BJ (cell line): ENCODE measurements at regions not wholly inside any gene's neighbourhood (a gene's known extent, or its start where the extent isn't known, plus 50 kb on each side); places are given as distances from the start of the nearest gene placed in this dataset.

Source experiments
- CTCF ChIA-PET: fragments of 350-600 bp; formaldehyde crosslinking; extraction: SDS; loops from one replicate; lab custom pipeline; 2021; ENCODE audit warnings: antibody characterized with exemption, inconsistent platforms; lab: Yijun Ruan, JAX
- POLR2A ChIA-PET: fragments of 300-600 bp; sonication (Branson Sonifier 250); formaldehyde crosslinking; extraction: SDS; loops from one replicate; lab custom pipeline; 2021; ENCODE audit warnings: antibody characterized with exemption; lab: Charles Lee
- DNase-seq: peaks from one replicate; pipeline ENCODE4 v3.0.0-alpha.2; 2011; ENCODE audit warnings: low read depth
- H3K27me3 ChIP-seq: 2 replicates; pipeline ENCODE4 v1.6.0; 2011; ENCODE audit warnings: low read length; ENCODE audit not compliant: control insufficient read depth, insufficient read depth
- H3K36me3 ChIP-seq: 2 replicates; pipeline ENCODE4 v1.5.1; 2011; ENCODE audit warnings: low read length; ENCODE audit not compliant: control insufficient read depth, insufficient read depth
- H3K4me3 ChIP-seq: 2 replicates; pipeline ENCODE4 v1.5.1; 2011; ENCODE audit warnings: low read depth, mild to moderate bottlenecking, control low read depth, low read length
- TF ChIP-seq, protein P1 (sequence below): IDR thresholded peaks from 2 replicates; pipeline ENCODE4 v1.5.1; 2011; ENCODE audit warnings: low read depth, mild to moderate bottlenecking, control low read depth, inconsistent platforms, low read length, moderate library complexity; ENCODE audit not compliant: insufficient read depth

DNA sequence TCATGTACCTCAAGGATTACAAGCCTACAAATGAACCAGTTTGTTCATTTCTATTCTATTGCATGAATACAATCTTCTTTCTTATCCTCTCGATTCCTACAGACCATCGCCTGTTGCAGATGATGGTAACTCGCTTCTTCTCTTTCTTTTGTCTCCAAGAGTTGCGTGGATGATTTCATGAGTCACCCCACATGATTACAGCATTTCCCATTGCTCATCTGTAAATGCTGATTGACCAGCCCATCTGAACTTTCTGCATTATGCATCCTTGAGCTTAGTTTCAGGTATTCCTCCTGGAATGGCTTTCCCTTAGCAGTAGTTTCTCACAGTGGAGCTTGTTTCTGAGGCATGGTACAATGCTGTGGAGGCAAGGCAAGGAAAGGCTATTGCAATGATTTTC lies 109.6 kb upstream of the TOPAZ1 start:
- H3K4me3 ChIP-seq: no peak overlapping the region
- DNase-seq: no peak
- H3K36me3 ChIP-seq: no peaks in the 10 kb centered on the region
- ChIA-PET CTCF (interaction anchor here (0.6 kb wide), 1 partner anchor 247 kb away, joined by 3 read pairs; no protein-coding TSS in a partner anchor), POLR2A (no interaction called here)
- TF ChIP-seq, protein P1, sequence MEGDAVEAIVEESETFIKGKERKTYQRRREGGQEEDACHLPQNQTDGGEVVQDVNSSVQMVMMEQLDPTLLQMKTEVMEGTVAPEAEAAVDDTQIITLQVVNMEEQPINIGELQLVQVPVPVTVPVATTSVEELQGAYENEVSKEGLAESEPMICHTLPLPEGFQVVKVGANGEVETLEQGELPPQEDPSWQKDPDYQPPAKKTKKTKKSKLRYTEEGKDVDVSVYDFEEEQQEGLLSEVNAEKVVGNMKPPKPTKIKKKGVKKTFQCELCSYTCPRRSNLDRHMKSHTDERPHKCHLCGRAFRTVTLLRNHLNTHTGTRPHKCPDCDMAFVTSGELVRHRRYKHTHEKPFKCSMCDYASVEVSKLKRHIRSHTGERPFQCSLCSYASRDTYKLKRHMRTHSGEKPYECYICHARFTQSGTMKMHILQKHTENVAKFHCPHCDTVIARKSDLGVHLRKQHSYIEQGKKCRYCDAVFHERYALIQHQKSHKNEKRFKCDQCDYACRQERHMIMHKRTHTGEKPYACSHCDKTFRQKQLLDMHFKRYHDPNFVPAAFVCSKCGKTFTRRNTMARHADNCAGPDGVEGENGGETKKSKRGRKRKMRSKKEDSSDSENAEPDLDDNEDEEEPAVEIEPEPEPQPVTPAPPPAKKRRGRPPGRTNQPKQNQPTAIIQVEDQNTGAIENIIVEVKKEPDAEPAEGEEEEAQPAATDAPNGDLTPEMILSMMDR: no peak
- peaks cover 2% of the 10 kb centered on the region for H3K27me3 ChIP-seq

DNA sequence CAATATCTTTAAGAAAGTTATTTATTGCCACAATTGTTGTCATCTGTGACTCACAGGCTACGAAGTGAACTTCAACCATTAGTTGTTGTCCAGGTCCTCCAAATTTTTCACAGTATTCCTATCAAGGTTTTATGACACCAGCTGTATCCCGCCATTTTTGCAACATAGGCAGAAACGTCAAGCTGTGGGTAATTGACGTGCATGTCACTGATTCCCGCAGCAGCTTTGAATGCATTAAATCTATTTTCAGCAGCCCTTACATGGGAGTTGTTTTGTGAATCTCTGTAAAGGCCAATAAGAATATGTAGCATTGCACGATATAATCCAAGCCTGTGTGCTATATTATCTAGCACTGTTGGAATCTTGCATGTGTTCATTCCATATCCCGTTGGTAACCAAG lies 109.1 kb upstream of the TOPAZ1 start:
- TF ChIP-seq, protein P1: no peak
- CTCF ChIA-PET: interaction anchor here (1.2 kb wide), 1 partner anchor 11 kb away, joined by 4 read pairs; no protein-coding TSS in a partner anchor
- POLR2A ChIA-PET: no interaction called here
- DNase-seq: no peak
- peaks cover 2% of the 10 kb centered on the region for H3K27me3 ChIP-seq
- H3K36me3 ChIP-seq: no peaks in the 10 kb centered on the region
- H3K4me3 ChIP-seq: no peak overlapping the region

DNA sequence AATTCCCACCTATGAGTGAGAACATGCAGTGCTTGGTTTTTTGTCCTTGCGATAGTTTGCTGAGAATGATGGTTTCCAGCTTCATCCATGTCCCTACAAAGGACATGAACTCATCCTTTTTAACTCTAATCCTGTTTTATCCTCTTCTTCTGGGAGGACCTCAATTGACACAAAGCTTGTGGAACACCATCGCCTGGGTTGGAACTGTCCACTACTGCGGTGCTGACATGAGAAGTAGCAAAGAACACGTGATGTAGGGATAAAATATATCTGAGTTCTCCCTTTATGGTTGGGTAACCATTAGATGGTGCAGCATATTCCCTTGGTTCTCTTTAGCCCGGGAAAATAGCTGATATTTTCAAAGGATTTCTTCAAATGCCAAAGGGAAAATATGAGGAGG lies 105.3 kb upstream of the TOPAZ1 start:
- no peak overlapping the region for H3K4me3 ChIP-seq
- CTCF ChIA-PET: no interaction called here
- H3K27me3 ChIP-seq: peaks cover 4% of the 10 kb centered on the region
- no peaks in the 10 kb centered on the region for H3K36me3 ChIP-seq
- DNase-seq: no peak
- TF ChIP-seq, protein P1: no peak
- POLR2A ChIA-PET: no interaction called here

DNA sequence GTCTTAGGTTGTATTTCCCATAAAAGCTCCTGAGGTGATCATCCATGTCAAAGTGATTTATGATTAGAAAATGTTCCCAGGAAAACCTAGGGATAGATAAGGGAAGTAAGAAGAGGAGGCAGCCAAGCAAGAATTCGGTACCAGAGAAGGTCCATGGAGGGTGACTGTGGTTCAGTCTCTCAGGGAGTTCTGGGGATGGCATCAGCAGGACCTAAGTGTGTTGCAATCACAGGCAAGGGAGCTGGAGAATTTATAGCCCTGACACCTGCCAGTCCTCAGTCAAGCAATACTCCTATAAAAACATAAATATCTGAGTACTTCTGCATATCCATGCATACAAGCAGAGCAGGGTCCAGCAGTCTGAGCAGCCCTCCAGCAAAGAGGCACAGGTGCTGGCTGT lies 95.6 kb upstream of the TOPAZ1 start:
- Histone ChIP-seq H3K36me3 (no peaks in the 10 kb centered on the region), H3K4me3 (no peak overlapping the region), H3K27me3 (peaks cover 3% of the 10 kb centered on the region; the same call in 1 of the 2 replicates)
- ChIA-PET CTCF (no interaction called here), POLR2A (no interaction called here)
- DNase-seq: no peak
- TF ChIP-seq, protein P1: no peak

DNA sequence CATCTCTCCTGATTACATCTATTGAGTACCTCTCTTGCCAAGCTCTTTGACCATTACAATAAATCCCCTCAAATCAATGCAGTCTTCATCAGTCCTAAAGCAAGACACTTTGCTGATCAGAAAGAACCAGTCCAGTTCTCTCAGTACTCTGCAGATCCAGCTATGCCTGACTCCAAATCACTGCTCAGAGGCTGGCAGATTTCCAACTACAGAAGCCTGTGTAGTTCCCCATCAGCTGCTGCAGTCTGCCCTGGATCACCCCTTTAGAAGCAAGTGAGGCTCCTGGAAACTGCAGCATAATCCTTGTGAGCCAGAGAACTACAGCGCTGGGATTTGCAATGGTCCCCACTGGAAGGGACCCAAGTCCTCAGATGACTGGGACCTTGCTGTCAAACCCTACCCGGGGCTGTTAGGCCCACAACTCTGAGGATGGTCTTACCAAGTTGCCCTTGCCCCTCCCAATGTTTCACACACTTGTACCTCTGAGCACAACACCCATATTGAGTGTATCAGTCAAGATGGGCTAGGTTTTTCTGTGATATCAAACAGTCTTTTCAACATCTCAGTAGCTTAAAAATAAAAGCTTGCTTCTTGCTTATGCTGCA lies 81.9 kb upstream of the TOPAZ1 start:
- POLR2A ChIA-PET: no interaction called here

More for the DNA sequence above, 81.9 kb upstream of the TOPAZ1 start:
- CTCF ChIA-PET: interaction anchor here (0.7 kb wide), 1 partner anchor 16 kb away, joined by 3 read pairs; no protein-coding TSS in a partner anchor
- no peaks in the 10 kb centered on the region for H3K36me3 ChIP-seq
- H3K4me3 ChIP-seq: no peak overlapping the region
- TF ChIP-seq, protein P1: no peak
- no peaks in the 10 kb centered on the region; the same call in 1 of the 2 replicates for H3K27me3 ChIP-seq
- DNase-seq: no peak
